ENCODE measurements at regions not wholly inside any gene's neighbourhood (a gene's known extent, or its start where the extent isn't known, plus 50 kb on each side); places are given as distances from the start of the nearest gene placed in this dataset.

DNA sequence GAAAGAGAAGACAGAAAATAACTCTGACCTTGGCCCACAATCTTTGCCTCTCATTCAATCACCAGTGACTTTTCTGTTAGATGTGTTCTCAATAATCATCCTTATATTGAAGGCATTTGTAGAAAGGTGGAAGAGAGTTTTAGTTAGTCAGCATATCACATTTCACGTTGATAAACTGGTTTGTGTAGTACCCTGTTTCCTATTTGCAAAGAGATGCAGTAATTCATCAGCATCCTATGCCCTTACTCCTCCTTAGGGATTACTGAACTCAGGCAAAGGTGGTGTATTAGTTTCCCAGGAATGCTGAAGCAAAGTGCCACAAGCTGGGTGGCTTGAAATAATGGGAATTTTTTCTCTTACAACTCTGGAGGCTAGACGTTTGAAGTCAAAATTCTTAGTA, 145.0 kb downstream of the SPP2 start:
- TF ChIP-seq, protein P1, sequence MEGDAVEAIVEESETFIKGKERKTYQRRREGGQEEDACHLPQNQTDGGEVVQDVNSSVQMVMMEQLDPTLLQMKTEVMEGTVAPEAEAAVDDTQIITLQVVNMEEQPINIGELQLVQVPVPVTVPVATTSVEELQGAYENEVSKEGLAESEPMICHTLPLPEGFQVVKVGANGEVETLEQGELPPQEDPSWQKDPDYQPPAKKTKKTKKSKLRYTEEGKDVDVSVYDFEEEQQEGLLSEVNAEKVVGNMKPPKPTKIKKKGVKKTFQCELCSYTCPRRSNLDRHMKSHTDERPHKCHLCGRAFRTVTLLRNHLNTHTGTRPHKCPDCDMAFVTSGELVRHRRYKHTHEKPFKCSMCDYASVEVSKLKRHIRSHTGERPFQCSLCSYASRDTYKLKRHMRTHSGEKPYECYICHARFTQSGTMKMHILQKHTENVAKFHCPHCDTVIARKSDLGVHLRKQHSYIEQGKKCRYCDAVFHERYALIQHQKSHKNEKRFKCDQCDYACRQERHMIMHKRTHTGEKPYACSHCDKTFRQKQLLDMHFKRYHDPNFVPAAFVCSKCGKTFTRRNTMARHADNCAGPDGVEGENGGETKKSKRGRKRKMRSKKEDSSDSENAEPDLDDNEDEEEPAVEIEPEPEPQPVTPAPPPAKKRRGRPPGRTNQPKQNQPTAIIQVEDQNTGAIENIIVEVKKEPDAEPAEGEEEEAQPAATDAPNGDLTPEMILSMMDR (IDR thresholded peaks at IDR 0.05; ENCODE audit: insufficient read depth, low read length) = no peak
- TF ChIP-seq GABPA (IDR thresholded peaks at IDR 0.05; ENCODE audit: low read depth) (no peak), SPI1 (IDR thresholded peaks at IDR 0.05; ENCODE audit: borderline replicate concordance, low read depth) (no peak)
- TF ChIP-seq, protein P2, sequence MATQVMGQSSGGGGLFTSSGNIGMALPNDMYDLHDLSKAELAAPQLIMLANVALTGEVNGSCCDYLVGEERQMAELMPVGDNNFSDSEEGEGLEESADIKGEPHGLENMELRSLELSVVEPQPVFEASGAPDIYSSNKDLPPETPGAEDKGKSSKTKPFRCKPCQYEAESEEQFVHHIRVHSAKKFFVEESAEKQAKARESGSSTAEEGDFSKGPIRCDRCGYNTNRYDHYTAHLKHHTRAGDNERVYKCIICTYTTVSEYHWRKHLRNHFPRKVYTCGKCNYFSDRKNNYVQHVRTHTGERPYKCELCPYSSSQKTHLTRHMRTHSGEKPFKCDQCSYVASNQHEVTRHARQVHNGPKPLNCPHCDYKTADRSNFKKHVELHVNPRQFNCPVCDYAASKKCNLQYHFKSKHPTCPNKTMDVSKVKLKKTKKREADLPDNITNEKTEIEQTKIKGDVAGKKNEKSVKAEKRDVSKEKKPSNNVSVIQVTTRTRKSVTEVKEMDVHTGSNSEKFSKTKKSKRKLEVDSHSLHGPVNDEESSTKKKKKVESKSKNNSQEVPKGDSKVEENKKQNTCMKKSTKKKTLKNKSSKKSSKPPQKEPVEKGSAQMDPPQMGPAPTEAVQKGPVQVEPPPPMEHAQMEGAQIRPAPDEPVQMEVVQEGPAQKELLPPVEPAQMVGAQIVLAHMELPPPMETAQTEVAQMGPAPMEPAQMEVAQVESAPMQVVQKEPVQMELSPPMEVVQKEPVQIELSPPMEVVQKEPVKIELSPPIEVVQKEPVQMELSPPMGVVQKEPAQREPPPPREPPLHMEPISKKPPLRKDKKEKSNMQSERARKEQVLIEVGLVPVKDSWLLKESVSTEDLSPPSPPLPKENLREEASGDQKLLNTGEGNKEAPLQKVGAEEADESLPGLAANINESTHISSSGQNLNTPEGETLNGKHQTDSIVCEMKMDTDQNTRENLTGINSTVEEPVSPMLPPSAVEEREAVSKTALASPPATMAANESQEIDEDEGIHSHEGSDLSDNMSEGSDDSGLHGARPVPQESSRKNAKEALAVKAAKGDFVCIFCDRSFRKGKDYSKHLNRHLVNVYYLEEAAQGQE (IDR thresholded peaks at IDR 0.05; ENCODE audit: insufficient replicate concordance, low read depth) = no peak
